LoVo (cell line): ENCODE measurements at regions not wholly inside any gene's neighbourhood (a gene's known extent, or its start where the extent isn't known, plus 50 kb on each side); places are given as distances from the start of the nearest gene placed in this dataset.

Experiments
- DNase-seq: peaks from one replicate; pipeline ENCODE4 v3.0.0-alpha.2; 2016; ENCODE audit warnings: low spot score

- DNase-seq = no peak
These were observed 538.1 kb upstream of the ATP11B start for GRCh38 chr3:182255158-182255557.

- DNase-seq = no peak
These were observed 535.9 kb upstream of the ATP11B start for GRCh38 chr3:182257361-182257760.

GRCh38 chr3:182258538-182259177 is 534.6 kb upstream of the ATP11B start:
- DNase-seq = peak; percentile 54

- DNase-seq = no peak
These were observed 533.7 kb upstream of the ATP11B start for GRCh38 chr3:182259579-182259978.

GRCh38 chr3:182261041-182261440 is 532.3 kb upstream of the ATP11B start:
- no peak for DNase-seq

GRCh38 chr3:182268711-182269110 is 524.6 kb upstream of the ATP11B start:
- DNase-seq = no peak

GRCh38 chr3:182276512-182276911 is 516.8 kb upstream of the ATP11B start:
- no peak for DNase-seq

GRCh38 chr3:182284793-182285192 is 508.5 kb upstream of the ATP11B start:
- no peak for DNase-seq

- DNase-seq = no peak
These were observed 500.7 kb upstream of the ATP11B start for GRCh38 chr3:182292591-182292990.

GRCh38 chr3:182294256-182294655 is 499.0 kb upstream of the ATP11B start:
- DNase-seq = no peak

- no peak for DNase-seq
These were observed 498.6 kb upstream of the ATP11B start for GRCh38 chr3:182294696-182295095.

GRCh38 chr3:182300266-182300665 is 493.0 kb upstream of the ATP11B start:
- DNase-seq = no peak

GRCh38 chr3:182303169-182303568 is 490.1 kb upstream of the ATP11B start:
- no peak for DNase-seq

- DNase-seq = no peak
These were observed 487.2 kb upstream of the ATP11B start for GRCh38 chr3:182305881-182306665.

- no peak for DNase-seq
These were observed 485.0 kb upstream of the ATP11B start for GRCh38 chr3:182308328-182308727.

- no peak for DNase-seq
These were observed 484.2 kb upstream of the ATP11B start for GRCh38 chr3:182309120-182309519.

- DNase-seq = no peak
These were observed 478.0 kb upstream of the ATP11B start for GRCh38 chr3:182315313-182315712.

GRCh38 chr3:182323126-182323700 is 470.1 kb upstream of the ATP11B start:
- no peak for DNase-seq

- DNase-seq = peak; percentile 13
These were observed 469.4 kb upstream of the ATP11B start for GRCh38 chr3:182323898-182324297.

- DNase-seq = no peak
These were observed 467.9 kb upstream of the ATP11B start for GRCh38 chr3:182325213-182325950.

GRCh38 chr3:182327196-182327681 is 466.1 kb upstream of the ATP11B start:
- no peak for DNase-seq

GRCh38 chr3:182330646-182331045 is 462.7 kb upstream of the ATP11B start:
- DNase-seq = no peak
